ENCODE measurements at regions not wholly inside any gene's neighbourhood (a gene's known extent, or its start where the extent isn't known, plus 50 kb on each side); places are given as distances from the start of the nearest gene placed in this dataset.

- TF ChIP-seq, protein P1, sequence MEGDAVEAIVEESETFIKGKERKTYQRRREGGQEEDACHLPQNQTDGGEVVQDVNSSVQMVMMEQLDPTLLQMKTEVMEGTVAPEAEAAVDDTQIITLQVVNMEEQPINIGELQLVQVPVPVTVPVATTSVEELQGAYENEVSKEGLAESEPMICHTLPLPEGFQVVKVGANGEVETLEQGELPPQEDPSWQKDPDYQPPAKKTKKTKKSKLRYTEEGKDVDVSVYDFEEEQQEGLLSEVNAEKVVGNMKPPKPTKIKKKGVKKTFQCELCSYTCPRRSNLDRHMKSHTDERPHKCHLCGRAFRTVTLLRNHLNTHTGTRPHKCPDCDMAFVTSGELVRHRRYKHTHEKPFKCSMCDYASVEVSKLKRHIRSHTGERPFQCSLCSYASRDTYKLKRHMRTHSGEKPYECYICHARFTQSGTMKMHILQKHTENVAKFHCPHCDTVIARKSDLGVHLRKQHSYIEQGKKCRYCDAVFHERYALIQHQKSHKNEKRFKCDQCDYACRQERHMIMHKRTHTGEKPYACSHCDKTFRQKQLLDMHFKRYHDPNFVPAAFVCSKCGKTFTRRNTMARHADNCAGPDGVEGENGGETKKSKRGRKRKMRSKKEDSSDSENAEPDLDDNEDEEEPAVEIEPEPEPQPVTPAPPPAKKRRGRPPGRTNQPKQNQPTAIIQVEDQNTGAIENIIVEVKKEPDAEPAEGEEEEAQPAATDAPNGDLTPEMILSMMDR (IDR thresholded peaks at IDR 0.05) = no peak
- no peak for TF ChIP-seq EZH2 (IDR thresholded peaks at IDR 0.05; ENCODE audit: borderline replicate concordance, insufficient read depth, low read depth, low read length, poor library complexity, severe bottlenecking)
These were observed 128.8 kb upstream of the AADACL2 start for GRCh38 chr3:151604891-151605290.
